Calu3 (cell line): ENCODE measurements at regions not wholly inside any gene's neighbourhood (a gene's known extent, or its start where the extent isn't known, plus 50 kb on each side); places are given as distances from the start of the nearest gene placed in this dataset.

Experiments used
- BruUV-seq: library from RNA; stranded (reverse); fragments of 400-500 nt; replicated peaks from 2 replicates; lab custom pipeline; 2021; lab: Mats Ljungman, UMichigan
- CTCF ChIA-PET: fragments of 300-600 bp; sonication (Branson Sonifier 250); formaldehyde crosslinking; loops from one replicate; lab custom pipeline; 2022; ENCODE audit warnings: antibody characterized with exemption; lab: Charles Lee
- DNase-seq: peaks from one replicate; pipeline ENCODE4 v3.0.0; 2022
- H3K27ac Mint-ChIP-seq: one replicate; pipeline ENCODE4 v1.8.0; 2022; ENCODE audit warnings: mixed read lengths; ENCODE audit not compliant: unreplicated experiment
- H3K27me3 Mint-ChIP-seq: one replicate; pipeline ENCODE4 v1.8.0; 2022; ENCODE audit warnings: mixed read lengths; ENCODE audit not compliant: unreplicated experiment
- H3K36me3 Mint-ChIP-seq: one replicate; pipeline ENCODE4 v1.8.0; 2022; ENCODE audit warnings: mild to moderate bottlenecking, moderate library complexity, mixed read lengths; ENCODE audit not compliant: insufficient read depth, unreplicated experiment
- H3K4me1 Mint-ChIP-seq: one replicate; pipeline ENCODE4 v1.8.0; 2022; ENCODE audit warnings: mild to moderate bottlenecking, low read depth, mixed read lengths; ENCODE audit not compliant: unreplicated experiment
- H3K4me3 Mint-ChIP-seq: one replicate; pipeline ENCODE4 v1.8.0; 2022; ENCODE audit warnings: mild to moderate bottlenecking, low read depth, moderate library complexity, mixed read lengths; ENCODE audit not compliant: unreplicated experiment
- H3K9me3 Mint-ChIP-seq: one replicate; pipeline ENCODE4 v1.8.0; 2022; ENCODE audit warnings: low read depth, mixed read lengths; ENCODE audit not compliant: unreplicated experiment
- intact Hi-C: fragments of 100-400 bp; cut with micrococcal nuclease; formaldehyde crosslinking; loops from one replicate; pipeline ENCODE4 v1.10.0; 2022; ENCODE audit not compliant: unreplicated experiment
- TF ChIP-seq, protein P1 (sequence below): fragments of 200-600 bp; IDR thresholded peaks from one replicate; pipeline ENCODE4 v1.8.0; 2022; ENCODE audit warnings: antibody characterized with exemption; ENCODE audit not compliant: unreplicated experiment

- Mint-ChIP-seq H3K27ac (no peak overlapping the region), H3K4me3 (no peak overlapping the region)
- no TSS peak for BruUV-seq
Observed at GRCh38 chr16:61270726-61271125, 765.5 kb downstream of the CDH8 start.

DNA sequence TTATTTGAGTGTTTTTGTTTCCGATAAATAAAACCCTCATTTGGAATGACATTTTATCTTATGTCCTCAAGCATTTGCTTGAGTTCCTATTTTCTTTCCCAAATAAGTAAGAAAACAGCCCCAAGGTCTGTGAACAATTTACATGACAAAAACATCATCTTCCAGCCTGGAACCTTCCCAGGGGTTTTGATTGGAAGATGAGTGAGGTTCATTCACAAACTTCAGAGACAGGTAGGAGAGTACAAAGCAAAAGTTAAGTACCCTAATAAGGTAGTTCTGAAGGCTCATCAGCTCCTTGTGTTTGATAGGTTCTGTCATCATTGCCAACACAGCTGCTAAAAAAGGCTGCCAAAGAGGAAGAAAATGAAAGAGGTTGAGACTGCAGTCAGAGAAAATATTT, 772.8 kb downstream of the CDH8 start:
- no peaks in the 10 kb centered on the region for H3K4me1 Mint-ChIP-seq
- TF ChIP-seq, protein P1, sequence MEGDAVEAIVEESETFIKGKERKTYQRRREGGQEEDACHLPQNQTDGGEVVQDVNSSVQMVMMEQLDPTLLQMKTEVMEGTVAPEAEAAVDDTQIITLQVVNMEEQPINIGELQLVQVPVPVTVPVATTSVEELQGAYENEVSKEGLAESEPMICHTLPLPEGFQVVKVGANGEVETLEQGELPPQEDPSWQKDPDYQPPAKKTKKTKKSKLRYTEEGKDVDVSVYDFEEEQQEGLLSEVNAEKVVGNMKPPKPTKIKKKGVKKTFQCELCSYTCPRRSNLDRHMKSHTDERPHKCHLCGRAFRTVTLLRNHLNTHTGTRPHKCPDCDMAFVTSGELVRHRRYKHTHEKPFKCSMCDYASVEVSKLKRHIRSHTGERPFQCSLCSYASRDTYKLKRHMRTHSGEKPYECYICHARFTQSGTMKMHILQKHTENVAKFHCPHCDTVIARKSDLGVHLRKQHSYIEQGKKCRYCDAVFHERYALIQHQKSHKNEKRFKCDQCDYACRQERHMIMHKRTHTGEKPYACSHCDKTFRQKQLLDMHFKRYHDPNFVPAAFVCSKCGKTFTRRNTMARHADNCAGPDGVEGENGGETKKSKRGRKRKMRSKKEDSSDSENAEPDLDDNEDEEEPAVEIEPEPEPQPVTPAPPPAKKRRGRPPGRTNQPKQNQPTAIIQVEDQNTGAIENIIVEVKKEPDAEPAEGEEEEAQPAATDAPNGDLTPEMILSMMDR, result no peak
- no peak for DNase-seq
- intact Hi-C loops, result no loop called here
- CTCF ChIA-PET, result no interaction called here
- BruUV-seq, result no TSS peak
- H3K9me3 Mint-ChIP-seq, result peaks cover 7% of the 10 kb centered on the region
- no peaks in the 10 kb centered on the region for H3K36me3 Mint-ChIP-seq
- no peaks in the 10 kb centered on the region for H3K27me3 Mint-ChIP-seq
- no peak overlapping the region for H3K27ac Mint-ChIP-seq
- no peak overlapping the region for H3K4me3 Mint-ChIP-seq

More at GRCh38 chr16:61270726-61271125, 765.5 kb downstream of the CDH8 start:
- CTCF ChIA-PET, result no interaction called here
- TF ChIP-seq, protein P1, result no peak
- H3K27me3 Mint-ChIP-seq, result no peaks in the 10 kb centered on the region
- intact Hi-C loops, result no loop called here
- no peak for DNase-seq
- no peaks in the 10 kb centered on the region for H3K36me3 Mint-ChIP-seq
- H3K9me3 Mint-ChIP-seq, result peaks cover 5% of the 10 kb centered on the region
- no peaks in the 10 kb centered on the region for H3K4me1 Mint-ChIP-seq

DNA sequence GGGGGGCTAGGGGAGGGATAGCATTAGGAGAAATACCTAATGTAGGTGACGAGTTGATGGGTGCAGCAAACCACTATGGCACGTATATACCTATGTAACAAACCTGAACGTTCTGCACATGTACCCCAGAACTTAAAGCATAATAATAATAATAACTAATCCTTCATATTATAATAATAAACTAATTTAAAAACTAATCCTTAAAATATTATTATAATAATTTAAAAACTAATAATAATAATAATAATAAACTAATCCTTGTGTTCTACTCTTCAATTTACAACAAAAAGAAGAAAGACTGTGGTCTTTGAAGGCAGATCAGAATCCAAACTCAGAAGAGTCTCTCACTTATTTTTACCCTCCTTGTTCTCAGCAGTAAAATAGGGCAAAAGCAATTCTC, 774.9 kb downstream of the CDH8 start:
- no peak for DNase-seq
- no TSS peak for BruUV-seq
- Mint-ChIP-seq H3K27me3 (no peaks in the 10 kb centered on the region), H3K27ac (no peak overlapping the region), H3K4me3 (no peak overlapping the region), H3K36me3 (no peaks in the 10 kb centered on the region), H3K4me1 (no peaks in the 10 kb centered on the region), H3K9me3 (peaks cover 5% of the 10 kb centered on the region)
- CTCF ChIA-PET, result no interaction called here
- TF ChIP-seq, protein P1, result no peak
- intact Hi-C loops, result no loop called here

DNA sequence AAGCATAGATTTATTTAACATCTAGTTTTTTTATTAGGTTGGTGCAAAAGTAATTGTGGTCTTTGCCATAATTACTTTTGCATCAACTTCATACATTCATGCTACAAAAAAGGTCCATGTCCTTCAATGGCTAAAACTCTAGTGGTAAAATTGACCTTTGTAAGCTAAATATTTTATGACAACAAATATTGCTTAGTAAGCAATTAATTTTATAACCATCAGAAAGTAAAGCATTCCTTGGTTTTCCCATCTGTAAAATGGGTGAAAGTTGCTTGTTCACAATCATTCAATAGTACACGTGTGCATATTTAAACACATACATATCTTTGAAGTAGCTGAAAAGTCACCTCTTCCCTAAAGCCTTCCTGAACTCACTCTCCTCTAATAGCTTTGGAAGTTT, 789.6 kb downstream of the CDH8 start:
- no peak for DNase-seq
- no peak overlapping the region for H3K27ac Mint-ChIP-seq
- TF ChIP-seq, protein P1, result no peak
- peaks cover 8% of the 10 kb centered on the region for H3K9me3 Mint-ChIP-seq
- BruUV-seq, result no TSS peak
- no peaks in the 10 kb centered on the region for H3K36me3 Mint-ChIP-seq
- H3K4me3 Mint-ChIP-seq, result no peak overlapping the region
- CTCF ChIA-PET, result no interaction called here
- H3K4me1 Mint-ChIP-seq, result no peaks in the 10 kb centered on the region
- intact Hi-C loops, result no loop called here
- no peaks in the 10 kb centered on the region for H3K27me3 Mint-ChIP-seq
